ENCODE measurements at regions not wholly inside any gene's neighbourhood (a gene's known extent, or its start where the extent isn't known, plus 50 kb on each side); places are given as distances from the start of the nearest gene placed in this dataset.

DNA sequence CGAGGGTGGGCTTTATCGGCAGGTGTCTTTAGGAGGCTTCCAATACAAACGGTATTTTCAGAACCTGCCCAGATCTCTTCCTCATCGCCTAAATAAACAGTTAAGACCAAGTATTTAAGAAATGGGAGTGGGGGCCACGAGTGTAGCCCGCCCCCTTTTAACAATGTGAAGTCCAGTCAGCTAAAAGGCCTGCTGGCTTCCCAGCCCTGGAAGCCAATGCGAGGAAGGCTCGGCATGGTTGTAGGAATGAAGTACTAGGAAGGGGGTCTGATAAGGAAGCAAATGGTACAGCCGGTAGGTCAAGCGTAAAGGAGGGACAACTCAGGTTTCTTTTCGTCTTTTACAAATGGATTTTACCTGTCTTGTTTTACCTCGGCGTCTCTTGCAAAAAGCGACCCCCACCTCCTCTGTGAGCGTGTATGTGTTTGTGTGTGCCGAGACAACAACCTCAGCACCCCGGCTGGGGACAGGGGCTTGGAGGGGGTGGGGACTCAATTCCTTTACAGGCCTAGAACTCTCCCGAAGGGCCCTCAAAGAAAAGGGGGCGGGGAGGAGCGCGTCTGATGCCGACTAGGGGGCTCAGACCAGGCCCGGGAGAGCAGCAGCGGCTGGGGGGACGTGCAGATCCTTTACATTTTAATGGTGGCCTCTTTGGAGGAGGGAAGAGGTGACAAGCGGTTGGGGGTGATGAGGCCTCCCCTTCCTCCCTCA lies 147.6 kb downstream of the GPR85 start:
- Histone ChIP-seq H3K79me2 (peaks cover 32% of the 10 kb centered on the region), H3K4me3 (ENCODE audit: low read depth, low read length) (peak overlapping the region; percentile 92), H3K4me1 (peaks cover 4% of the 10 kb centered on the region), H3K9ac (peak overlapping the region; percentile 49), H2AFZ (peak overlapping the region; percentile 97), H3K27ac (peak overlapping the region; percentile 56), H3K4me2 (ENCODE audit: low read length) (peak overlapping the region; percentile 82), H3K27me3 (ENCODE audit: control insufficient read depth, insufficient read depth, low read length) (no peaks in the 10 kb centered on the region), H3K36me3 (ENCODE audit: control insufficient read depth, insufficient read depth, low read length) (no peaks in the 10 kb centered on the region), H3K9me3 (ENCODE audit: control insufficient read depth, low read length) (no peaks in the 10 kb centered on the region)
- TF ChIP-seq, protein P1, sequence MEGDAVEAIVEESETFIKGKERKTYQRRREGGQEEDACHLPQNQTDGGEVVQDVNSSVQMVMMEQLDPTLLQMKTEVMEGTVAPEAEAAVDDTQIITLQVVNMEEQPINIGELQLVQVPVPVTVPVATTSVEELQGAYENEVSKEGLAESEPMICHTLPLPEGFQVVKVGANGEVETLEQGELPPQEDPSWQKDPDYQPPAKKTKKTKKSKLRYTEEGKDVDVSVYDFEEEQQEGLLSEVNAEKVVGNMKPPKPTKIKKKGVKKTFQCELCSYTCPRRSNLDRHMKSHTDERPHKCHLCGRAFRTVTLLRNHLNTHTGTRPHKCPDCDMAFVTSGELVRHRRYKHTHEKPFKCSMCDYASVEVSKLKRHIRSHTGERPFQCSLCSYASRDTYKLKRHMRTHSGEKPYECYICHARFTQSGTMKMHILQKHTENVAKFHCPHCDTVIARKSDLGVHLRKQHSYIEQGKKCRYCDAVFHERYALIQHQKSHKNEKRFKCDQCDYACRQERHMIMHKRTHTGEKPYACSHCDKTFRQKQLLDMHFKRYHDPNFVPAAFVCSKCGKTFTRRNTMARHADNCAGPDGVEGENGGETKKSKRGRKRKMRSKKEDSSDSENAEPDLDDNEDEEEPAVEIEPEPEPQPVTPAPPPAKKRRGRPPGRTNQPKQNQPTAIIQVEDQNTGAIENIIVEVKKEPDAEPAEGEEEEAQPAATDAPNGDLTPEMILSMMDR (IDR thresholded peaks at IDR 0.05), result no peak

DNA sequence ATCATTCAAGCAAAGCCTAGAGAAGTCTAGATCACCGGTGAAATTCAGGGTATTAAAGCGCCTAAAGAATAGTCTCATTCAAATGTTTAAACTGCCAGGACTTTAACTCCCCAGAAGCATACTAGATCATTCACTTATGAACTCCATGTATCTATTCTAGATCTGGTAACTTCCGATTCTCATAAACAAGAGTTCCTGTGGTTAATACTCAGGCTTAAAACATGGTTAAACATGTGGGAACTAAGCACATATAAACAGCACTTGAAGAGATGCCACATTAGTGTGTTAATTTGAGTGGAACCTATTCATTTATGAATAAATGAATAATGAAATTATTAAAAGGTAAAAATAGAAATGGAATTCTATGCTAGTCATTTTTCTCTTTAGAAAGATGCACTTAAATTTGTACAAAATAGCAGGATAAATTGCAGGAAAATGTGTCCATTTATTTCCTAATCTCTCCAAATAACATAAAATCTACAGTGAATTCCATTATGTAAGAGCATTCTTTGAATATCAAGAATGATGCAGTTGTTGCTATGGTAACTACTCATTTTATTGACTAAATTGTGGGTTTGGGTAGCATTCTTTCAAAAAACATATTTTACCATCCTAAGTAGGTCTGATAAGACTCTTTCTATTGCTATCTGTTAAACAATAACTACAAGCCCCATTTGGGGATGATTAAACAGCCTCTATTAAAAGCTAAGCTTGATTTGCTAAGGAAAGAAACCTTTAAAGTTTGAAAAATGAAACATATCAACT lies 147.6 kb upstream of the TMEM168 start:
- Histone ChIP-seq H3K9me3 (ENCODE audit: control insufficient read depth, low read length) (no peaks in the 10 kb centered on the region), H3K36me3 (ENCODE audit: control insufficient read depth, insufficient read depth, low read length) (no peaks in the 10 kb centered on the region), H3K4me1 (peaks cover 4% of the 10 kb centered on the region), H3K9ac (no peak overlapping the region), H3K4me3 (ENCODE audit: low read depth, low read length) (peak overlapping the region; percentile 92), H3K4me2 (ENCODE audit: low read length) (peak overlapping the region; percentile 82), H3K27ac (no peak overlapping the region), H2AFZ (no peak overlapping the region), H3K79me2 (peaks cover 33% of the 10 kb centered on the region), H3K27me3 (ENCODE audit: control insufficient read depth, insufficient read depth, low read length) (no peaks in the 10 kb centered on the region)
- TF ChIP-seq, protein P1 (IDR thresholded peaks at IDR 0.05), result no peak

DNA sequence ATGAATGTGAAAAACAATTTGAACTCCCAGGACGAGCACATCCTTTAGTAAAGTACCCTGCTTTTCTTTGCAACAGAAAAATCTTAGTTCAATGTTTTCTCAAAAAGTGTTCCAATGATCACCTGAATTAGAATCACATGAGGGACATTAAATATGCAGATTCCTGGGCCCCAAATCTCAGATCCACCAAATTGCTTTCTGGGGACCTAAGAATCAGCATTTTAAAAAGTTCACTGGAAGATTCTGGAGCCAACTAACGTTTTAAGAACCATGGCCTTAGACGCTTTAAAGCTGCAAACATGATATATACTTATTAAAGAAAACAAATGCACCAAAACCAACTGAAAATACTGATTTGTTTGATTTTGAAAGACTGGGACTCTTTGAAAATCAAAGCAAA lies 143.4 kb upstream of the TMEM168 start:
- Histone ChIP-seq H3K79me2 (peaks cover 32% of the 10 kb centered on the region), H2AFZ (no peak overlapping the region), H3K27ac (no peak overlapping the region), H3K27me3 (ENCODE audit: control insufficient read depth, insufficient read depth, low read length) (no peaks in the 10 kb centered on the region), H3K4me3 (ENCODE audit: low read depth, low read length) (no peak overlapping the region), H3K9ac (no peak overlapping the region), H3K9me3 (ENCODE audit: control insufficient read depth, low read length) (no peaks in the 10 kb centered on the region), H3K4me1 (peaks cover 4% of the 10 kb centered on the region), H3K36me3 (ENCODE audit: control insufficient read depth, insufficient read depth, low read length) (no peaks in the 10 kb centered on the region), H3K4me2 (ENCODE audit: low read length) (no peak overlapping the region)
- TF ChIP-seq, protein P1 (IDR thresholded peaks at IDR 0.05), result no peak

DNA sequence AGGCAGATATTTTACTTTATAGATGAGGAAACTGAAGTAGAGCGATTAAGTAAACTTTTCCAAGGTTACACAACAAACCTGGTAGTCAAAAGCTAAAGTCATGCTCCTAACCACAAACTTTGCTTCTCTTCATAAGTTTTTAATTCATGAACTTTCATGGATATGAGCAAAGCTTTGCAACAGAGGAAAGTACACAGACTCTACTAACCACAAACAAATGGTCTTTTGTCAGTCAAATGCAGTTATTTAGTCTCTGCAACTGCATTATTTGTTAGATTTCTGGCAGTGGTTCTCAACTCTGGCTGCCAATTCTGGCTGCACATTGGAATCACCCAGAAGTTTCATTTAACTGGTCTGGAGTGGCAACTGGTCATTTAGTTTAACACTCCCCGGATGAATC lies 140.6 kb upstream of the TMEM168 start:
- H3K27ac ChIP-seq, result no peak overlapping the region
- no peaks in the 10 kb centered on the region for H3K4me1 ChIP-seq

More for the DNA sequence above, 140.6 kb upstream of the TMEM168 start:
- Histone ChIP-seq H2AFZ (no peak overlapping the region), H3K79me2 (peaks cover 19% of the 10 kb centered on the region), H3K4me2 (ENCODE audit: low read length) (no peak overlapping the region), H3K4me3 (ENCODE audit: low read depth, low read length) (no peak overlapping the region), H3K9me3 (ENCODE audit: control insufficient read depth, low read length) (no peaks in the 10 kb centered on the region), H3K36me3 (ENCODE audit: control insufficient read depth, insufficient read depth, low read length) (no peaks in the 10 kb centered on the region), H3K9ac (no peak overlapping the region), H3K27me3 (ENCODE audit: control insufficient read depth, insufficient read depth, low read length) (no peaks in the 10 kb centered on the region)
- TF ChIP-seq, protein P1 (IDR thresholded peaks at IDR 0.05), result no peak

All from parathyroid adenoma (tissue), 2 donors.